Trophoblast cell (in vitro differentiated cells and primary cell): ENCODE measurements at regions not wholly inside any gene's neighbourhood (a gene's known extent, or its start where the extent isn't known, plus 50 kb on each side); places are given as distances from the start of the nearest gene placed in this dataset.

Experiments
- DNase-seq, 2 donors: peaks; one replicate each; pipeline ENCODE4 v3.0.0-alpha.2; 2016
- H2AFZ ChIP-seq: 2 replicates; pipeline ENCODE4 v1.6.1; 2013; ENCODE audit warnings: low read length, moderate library complexity, mild to moderate bottlenecking; ENCODE audit not compliant: insufficient read depth, poor library complexity
- H2AK5ac ChIP-seq: 2 replicates; pipeline ENCODE4 v1.6.1; 2013; ENCODE audit warnings: mild to moderate bottlenecking, low read length
- H2BK120ac ChIP-seq: 2 replicates; pipeline ENCODE4 v1.6.1; 2013; ENCODE audit warnings: low read length, mild to moderate bottlenecking, moderate library complexity; ENCODE audit not compliant: insufficient read depth, poor library complexity
- H2BK12ac ChIP-seq: 2 replicates; pipeline ENCODE4 v1.6.1; 2013; ENCODE audit warnings: mild to moderate bottlenecking, low read length, moderate library complexity
- H2BK5ac ChIP-seq: 2 replicates; pipeline ENCODE4 v1.6.1; 2013; ENCODE audit warnings: low read length, low read depth, moderate library complexity, mild to moderate bottlenecking; ENCODE audit not compliant: poor library complexity
- H3K14ac ChIP-seq: 2 replicates; pipeline ENCODE4 v1.6.1; 2013; ENCODE audit warnings: mild to moderate bottlenecking, low read length
- H3K18ac ChIP-seq: 2 replicates; pipeline ENCODE4 v1.6.1; 2013; ENCODE audit warnings: mild to moderate bottlenecking, low read length
- H3K23ac ChIP-seq: 2 replicates; pipeline ENCODE4 v1.6.1; 2013; ENCODE audit warnings: low read length
- H3K27ac ChIP-seq: 2 replicates; pipeline ENCODE4 v1.5.1; 2013; ENCODE audit warnings: low read depth, mild to moderate bottlenecking, inconsistent platforms, low read length, moderate library complexity
- H3K27me3 ChIP-seq: 2 replicates; pipeline ENCODE4 v1.6.1; 2013; ENCODE audit warnings: inconsistent platforms, mild to moderate bottlenecking, low read length, moderate library complexity; ENCODE audit not compliant: insufficient read depth
- H3K36me3 ChIP-seq, 2 experiments: 1 replicate in 1 of 2; 2 replicates in 1 of 2; pipeline ENCODE4 v1.6.1; 2013; ENCODE audit warnings: low read length in 2 of 2, mild to moderate bottlenecking in 2 of 2, moderate library complexity in 1 of 2; ENCODE audit not compliant: insufficient read depth in 2 of 2, control insufficient read depth in 1 of 2
- H3K4ac ChIP-seq: 2 replicates; pipeline ENCODE4 v1.6.1; 2013; ENCODE audit warnings: low read depth, mild to moderate bottlenecking, low read length, moderate library complexity
- H3K4me1 ChIP-seq, 2 experiments: 1 replicate in 1 of 2; 2 replicates in 1 of 2; pipeline ENCODE4 v1.6.1; 2013; ENCODE audit warnings: low read length in 2 of 2, mild to moderate bottlenecking in 2 of 2, moderate library complexity in 1 of 2; ENCODE audit not compliant: insufficient read depth in 2 of 2, control insufficient read depth in 1 of 2
- H3K4me2 ChIP-seq: 2 replicates; pipeline ENCODE4 v1.6.1; 2013; ENCODE audit warnings: inconsistent platforms, mild to moderate bottlenecking, low read length, moderate library complexity
- H3K4me3 ChIP-seq: 2 replicates; pipeline ENCODE4 v1.5.1; 2013; ENCODE audit warnings: mild to moderate bottlenecking, low read depth, low read length, inconsistent platforms
- H3K79me1 ChIP-seq: one replicate; pipeline ENCODE4 v1.6.1; 2013; ENCODE audit warnings: low read length
- H3K79me2 ChIP-seq: 2 replicates; pipeline ENCODE4 v1.6.1; 2013; ENCODE audit warnings: low read length, mild to moderate bottlenecking; ENCODE audit not compliant: control insufficient read depth, insufficient read depth, poor library complexity
- H3K9ac ChIP-seq: 2 replicates; pipeline ENCODE4 v1.6.1; 2013; ENCODE audit warnings: mild to moderate bottlenecking, low read length
- H3K9me3 ChIP-seq: 2 replicates; pipeline ENCODE4 v1.6.1; 2013; ENCODE audit warnings: low read depth, mild to moderate bottlenecking, control low read depth, inconsistent platforms, low read length; ENCODE audit not compliant: insufficient read depth
- H4K12ac ChIP-seq: 2 replicates; pipeline ENCODE4 v1.6.1; 2013; ENCODE audit warnings: low read depth, mild to moderate bottlenecking, low read length, moderate library complexity
- H4K8ac ChIP-seq: 2 replicates; pipeline ENCODE4 v1.6.1; 2013; ENCODE audit warnings: low read depth, mild to moderate bottlenecking, low read length, moderate library complexity
- H4K91ac ChIP-seq: one replicate; pipeline ENCODE4 v1.6.1; 2013; ENCODE audit warnings: low read depth, mild to moderate bottlenecking, low read length, moderate library complexity
- WGBS: extraction: QIAGEN DNeasy Blood & Tissue Kit; methylation state at CpG from one replicate; pipeline ENCODE4 v1.1.7; 2013; ENCODE audit warnings: missing lambda C conversion rate; ENCODE audit not compliant: insufficient read length, insufficient coverage; ENCODE audit errors: extremely low coverage; 5-methylcytosine and 5-hydroxymethylcytosine counted together

DNA sequence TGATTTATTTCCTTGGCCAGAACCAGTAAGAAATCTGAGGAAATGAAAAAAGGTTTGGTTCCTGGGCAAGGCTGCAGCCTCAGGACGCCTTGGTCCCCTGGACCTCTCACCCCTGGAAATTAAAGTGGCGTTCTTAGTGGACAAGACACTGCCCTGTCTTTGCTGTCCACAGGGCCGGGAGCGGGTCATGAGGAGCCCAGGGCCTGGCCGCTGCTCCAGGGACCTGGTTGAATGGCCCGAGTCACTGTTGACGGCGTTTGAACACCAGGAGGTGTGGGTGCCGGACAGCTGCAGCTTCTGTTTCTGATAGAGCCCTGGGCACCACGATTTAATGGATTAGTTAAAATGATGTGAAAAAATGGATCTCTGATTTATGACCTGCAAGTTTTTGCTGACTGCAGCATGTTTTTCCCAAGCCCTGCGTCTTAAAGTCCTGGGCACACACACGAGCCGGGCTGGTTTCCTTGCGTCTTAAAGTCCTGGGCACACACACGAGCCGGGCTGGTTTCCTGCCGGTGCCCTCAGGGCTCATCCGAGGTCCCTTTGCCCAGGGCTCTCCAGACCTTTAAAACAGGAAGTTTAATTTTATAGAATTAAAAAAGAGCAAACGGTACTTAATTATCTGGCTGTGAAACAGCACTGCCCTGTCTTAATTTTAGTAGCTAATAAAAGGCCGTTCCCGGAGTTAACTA, 74.1 kb upstream of the ACTRT2 start:
- Histone ChIP-seq H3K27me3 (no peaks in the 10 kb centered on the region), H4K8ac (no peak overlapping the region), H3K18ac (no peak overlapping the region), H2BK120ac (no peak overlapping the region), H3K79me1 (no peaks in the 10 kb centered on the region), H3K9ac (no peak overlapping the region), H3K4me3 (no peak overlapping the region), H3K4ac (no peak overlapping the region), H2BK5ac (no peak overlapping the region), H3K9me3 (peaks cover 52% of the 10 kb centered on the region), H3K4me1 (no peaks in the 10 kb centered on the region), H3K79me2 (no peaks in the 10 kb centered on the region), H3K14ac (no peak overlapping the region), H3K23ac (no peak overlapping the region), H2AK5ac (no peak overlapping the region), H3K36me3 (no peaks in the 10 kb centered on the region), H2BK12ac (no peak overlapping the region), H3K27ac (no peak overlapping the region), H4K12ac (no peak overlapping the region), H3K4me2 (no peak overlapping the region), H4K91ac (no peak overlapping the region), H2AFZ (no peak overlapping the region)
- DNase-seq: no peak
- WGBS: no CpG with 5 or more reads among the region's 21 CpGs

DNA sequence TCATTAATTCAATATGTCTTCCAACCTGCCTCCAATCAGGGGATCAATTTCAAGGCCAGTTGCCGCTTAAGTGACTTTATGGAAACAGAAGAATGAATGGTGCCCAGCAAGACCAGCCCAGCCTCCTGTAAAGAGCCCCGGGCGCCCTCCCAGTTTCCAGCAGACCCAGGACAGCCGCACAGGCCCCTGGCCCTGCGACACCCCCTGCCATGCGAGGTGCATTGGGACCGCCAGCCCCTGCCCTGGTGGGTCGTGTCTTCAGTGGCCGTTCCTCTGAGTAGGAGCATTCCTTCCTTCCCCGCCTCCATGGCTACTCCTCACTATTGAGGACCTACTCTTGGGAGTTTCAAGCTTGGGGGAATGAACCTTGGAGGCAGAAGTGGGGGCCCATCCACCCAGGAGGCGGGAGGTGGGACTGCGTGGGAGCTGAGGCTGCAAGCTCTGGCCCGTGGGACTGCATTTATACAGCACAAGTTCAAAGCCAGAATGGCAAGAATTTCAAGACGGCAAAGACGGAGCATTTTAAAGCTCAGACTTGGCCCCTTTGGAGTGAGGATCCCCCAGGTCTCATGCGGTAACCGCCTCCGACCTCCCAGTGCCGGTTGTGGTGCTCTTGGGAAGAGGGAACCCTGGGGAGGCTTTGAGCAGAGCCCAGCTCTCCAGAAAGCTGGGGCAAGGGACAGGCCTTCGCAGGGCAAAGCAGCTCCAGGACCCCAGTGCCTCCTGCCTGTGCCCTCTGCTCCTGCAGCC, 73.1 kb upstream of the ACTRT2 start:
- Histone ChIP-seq H3K18ac (no peak overlapping the region), H3K4me3 (no peak overlapping the region), H4K12ac (no peak overlapping the region), H4K8ac (no peak overlapping the region), H3K36me3 (no peaks in the 10 kb centered on the region), H3K4me1 (no peaks in the 10 kb centered on the region), H4K91ac (no peak overlapping the region), H3K9ac (no peak overlapping the region), H3K4me2 (no peak overlapping the region), H2BK120ac (no peak overlapping the region), H3K79me1 (no peaks in the 10 kb centered on the region), H2BK12ac (no peak overlapping the region), H3K23ac (no peak overlapping the region), H2BK5ac (no peak overlapping the region), H3K79me2 (no peaks in the 10 kb centered on the region), H3K27me3 (no peaks in the 10 kb centered on the region), H2AFZ (no peak overlapping the region), H3K27ac (no peak overlapping the region), H3K14ac (no peak overlapping the region), H2AK5ac (no peak overlapping the region), H3K9me3 (peaks cover 52% of the 10 kb centered on the region), H3K4ac (no peak overlapping the region)
- no CpG with 5 or more reads among the region's 20 CpGs for WGBS
- DNase-seq: no peak

GRCh38 chr1:2948751-2949680, 72.3 kb upstream of the ACTRT2 start:
- Histone ChIP-seq H2AK5ac (no peak overlapping the region), H4K91ac (no peak overlapping the region), H3K27me3 (no peaks in the 10 kb centered on the region), H3K4ac (no peak overlapping the region), H3K4me2 (no peak overlapping the region), H3K9me3 (peaks cover 49% of the 10 kb centered on the region), H2BK5ac (no peak overlapping the region), H3K4me1 (no peaks in the 10 kb centered on the region), H4K8ac (no peak overlapping the region), H3K9ac (no peak overlapping the region), H2AFZ (no peak overlapping the region), H3K18ac (no peak overlapping the region), H3K36me3 (no peaks in the 10 kb centered on the region), H3K79me1 (no peaks in the 10 kb centered on the region), H3K4me3 (no peak overlapping the region), H3K23ac (no peak overlapping the region), H4K12ac (no peak overlapping the region), H3K14ac (no peak overlapping the region), H3K79me2 (no peaks in the 10 kb centered on the region), H3K27ac (no peak overlapping the region), H2BK120ac (no peak overlapping the region), H2BK12ac (no peak overlapping the region)
- no CpG with 5 or more reads among the region's 31 CpGs for whole genome bisulfite sequencing
- no peak for DNase-seq
